HG03558 (cell line): ENCODE measurements at regions not wholly inside any gene's neighbourhood (a gene's known extent, or its start where the extent isn't known, plus 50 kb on each side); places are given as distances from the start of the nearest gene placed in this dataset.

Source experiments
- ATAC-seq: cut with Tn5 transposase; IDR thresholded peaks from one replicate; pipeline ENCODE4 v1.9.1; 2021; ENCODE audit warnings: moderate number of reproducible peaks; ENCODE audit not compliant: unreplicated experiment; ENCODE audit errors: extremely low read depth

DNA sequence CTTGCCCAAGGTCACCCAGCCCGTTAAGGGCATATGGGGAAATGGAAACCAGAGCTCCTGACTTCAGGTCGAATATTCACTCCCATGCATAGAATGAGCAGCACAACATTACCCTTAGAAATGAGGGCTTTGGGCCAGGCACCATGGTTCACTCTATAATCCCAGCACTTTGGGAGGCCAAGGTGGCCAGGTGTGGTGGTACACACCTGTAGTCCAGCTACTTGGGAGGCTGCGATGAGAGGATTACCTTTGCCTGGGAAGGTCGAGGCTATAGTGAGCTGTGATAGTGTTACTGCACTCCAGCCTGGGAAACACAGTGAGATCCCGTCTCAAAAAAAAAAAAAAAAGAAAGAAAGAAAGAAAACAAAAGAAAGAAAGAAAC lies 341.0 kb upstream of the TMPO start:
- no peak for ATAC-seq

- ATAC-seq, result no peak
Measured at GRCh38 chr12:98178126-98178525, 337.3 kb upstream of the TMPO start.

- ATAC-seq, result no peak
Measured at GRCh38 chr12:98179151-98179550, 336.2 kb upstream of the TMPO start.

GRCh38 chr12:98180603-98181002 lies 334.8 kb upstream of the TMPO start:
- no peak for ATAC-seq

- no peak for ATAC-seq
Measured at GRCh38 chr12:98182821-98183220, 332.6 kb upstream of the TMPO start.

GRCh38 chr12:98185606-98186005 lies 329.8 kb upstream of the TMPO start:
- no peak for ATAC-seq

DNA sequence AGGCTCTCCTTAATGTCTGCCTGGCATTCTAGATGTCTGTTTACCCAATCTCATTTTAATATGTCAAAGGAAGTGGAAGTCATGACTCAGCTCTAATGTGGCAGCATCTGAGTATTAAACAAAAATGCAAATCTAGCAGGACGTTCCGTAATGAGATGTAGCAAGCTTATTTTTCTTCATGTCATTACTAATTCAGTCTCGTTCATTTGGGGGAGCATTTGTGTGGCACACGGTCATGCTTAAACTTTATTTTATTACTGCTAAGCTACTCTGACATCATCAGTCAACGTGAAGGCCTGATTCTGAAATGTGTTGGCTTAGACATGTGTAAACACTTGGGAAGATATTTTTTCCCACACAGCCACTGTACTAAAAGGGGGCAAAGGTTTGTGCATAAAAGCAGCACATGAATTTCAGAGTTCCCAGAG lies 326.7 kb upstream of the TMPO start:
- no peak for ATAC-seq

- no peak for ATAC-seq
Measured at GRCh38 chr12:98194591-98194990, 320.8 kb upstream of the TMPO start.

DNA sequence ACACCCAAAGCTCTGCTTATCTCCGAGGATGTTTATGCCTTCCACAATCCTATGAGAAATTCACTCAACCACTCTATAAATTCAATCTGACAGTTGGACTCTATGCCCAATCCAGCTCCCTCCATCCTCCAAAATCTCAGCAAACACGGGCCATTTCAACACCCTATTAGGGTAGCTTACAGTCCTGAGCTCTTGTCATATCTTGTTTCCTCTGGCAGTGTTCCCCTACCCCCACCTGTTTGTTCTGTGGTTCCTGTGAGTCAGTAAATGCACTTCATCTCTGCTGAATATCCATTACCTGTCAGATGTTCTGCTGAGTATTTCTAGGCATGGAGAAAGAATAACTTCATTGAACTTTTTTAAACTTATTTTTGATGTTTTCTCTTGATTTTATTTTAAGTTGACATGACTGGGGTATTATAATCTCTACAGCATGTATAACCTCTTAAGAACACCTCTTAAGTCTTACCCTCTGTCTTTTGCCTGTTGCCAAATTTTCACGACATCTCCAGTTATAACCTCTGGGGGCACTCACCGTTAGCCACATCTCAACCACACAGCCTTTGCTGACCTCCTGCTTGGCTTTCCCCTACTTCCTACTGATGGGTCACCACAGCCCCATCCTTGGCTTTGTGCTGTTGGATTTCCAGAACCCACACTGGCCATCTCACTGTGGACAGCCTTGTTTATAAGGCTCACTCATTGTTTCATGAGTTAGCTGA lies 317.0 kb upstream of the TMPO start:
- ATAC-seq, result no peak

- ATAC-seq, result no peak
Measured at GRCh38 chr12:98208816-98209215, 306.6 kb upstream of the TMPO start.

DNA sequence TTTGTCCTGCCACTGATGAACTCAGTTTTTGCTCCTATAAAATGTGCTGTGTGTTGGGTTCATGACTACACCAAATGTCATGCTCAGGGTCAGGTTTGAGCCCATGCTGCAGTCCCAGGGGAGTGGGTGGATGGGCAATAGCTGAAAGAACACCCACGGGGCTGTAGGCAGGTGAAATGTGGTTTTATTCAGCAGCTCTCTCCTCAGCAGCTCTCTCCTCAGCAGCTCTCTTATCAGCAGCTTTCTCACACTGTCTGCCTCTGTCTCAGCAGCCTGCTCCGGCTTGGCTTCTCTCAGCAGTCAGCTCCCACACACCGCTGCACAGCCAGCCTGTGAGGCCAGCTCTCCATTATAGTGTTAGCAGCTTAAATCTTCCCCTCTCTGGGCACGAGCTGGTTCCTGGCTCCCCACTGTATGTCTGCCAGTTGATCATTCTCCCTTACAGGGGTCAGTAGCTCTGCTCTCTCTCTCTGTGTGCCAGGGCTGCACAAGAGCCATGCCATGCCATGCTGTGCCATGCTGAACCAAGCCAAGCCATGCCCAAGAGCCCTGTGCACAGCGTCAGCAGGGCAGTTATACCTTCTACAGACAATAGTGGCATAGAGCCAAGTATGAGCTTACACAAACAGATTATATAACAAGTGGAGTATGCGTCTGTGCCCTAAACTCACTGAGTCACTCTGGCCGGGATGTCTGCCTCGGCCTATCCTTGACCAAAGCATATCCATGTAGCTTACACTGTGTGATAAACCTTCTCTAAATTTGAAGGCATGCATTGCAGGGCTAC lies 303.3 kb upstream of the TMPO start:
- ATAC-seq, result no peak

DNA sequence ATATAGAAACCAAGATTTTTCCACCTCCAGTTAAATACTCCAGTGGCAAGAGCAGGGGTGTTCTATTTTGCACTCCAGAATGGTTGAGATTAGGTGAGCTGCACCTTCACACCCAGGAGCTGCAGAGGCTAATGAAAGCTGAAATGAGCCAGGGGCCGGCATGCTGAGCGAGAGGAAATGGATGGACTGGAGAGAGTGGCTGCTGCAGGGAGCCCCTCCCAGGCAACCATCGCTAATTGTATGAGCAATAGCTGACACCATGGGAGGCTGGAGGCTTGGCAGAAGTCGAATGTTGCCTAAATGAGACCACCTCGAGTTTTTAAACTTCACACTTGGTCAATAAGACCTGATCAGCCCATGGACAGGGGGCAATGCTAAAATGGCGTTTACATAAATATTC lies 301.8 kb upstream of the TMPO start:
- no peak for ATAC-seq

DNA sequence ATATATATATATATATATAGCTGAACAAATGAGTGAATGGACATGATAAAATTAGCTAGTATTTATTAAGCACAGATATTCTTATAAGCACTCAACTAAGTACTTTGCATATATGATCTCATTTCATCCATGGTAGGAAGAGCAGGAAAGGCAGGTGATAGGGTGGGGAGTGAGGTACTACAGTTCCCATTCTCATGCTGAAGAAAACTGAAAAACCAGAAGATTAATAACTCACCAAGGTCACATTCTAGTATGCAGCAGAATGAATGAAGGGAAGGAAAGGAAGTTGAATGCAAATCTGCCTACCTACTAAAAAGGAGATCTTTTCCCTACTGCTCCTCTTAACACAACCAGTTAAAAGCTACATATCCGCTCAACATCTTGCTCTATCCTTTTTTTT lies 298.1 kb upstream of the TMPO start:
- ATAC-seq, result no peak

- ATAC-seq, result no peak
Measured at GRCh38 chr12:98220636-98221035, 294.8 kb upstream of the TMPO start.

GRCh38 chr12:98221243-98221808 lies 294.1 kb upstream of the TMPO start:
- no peak for ATAC-seq

DNA sequence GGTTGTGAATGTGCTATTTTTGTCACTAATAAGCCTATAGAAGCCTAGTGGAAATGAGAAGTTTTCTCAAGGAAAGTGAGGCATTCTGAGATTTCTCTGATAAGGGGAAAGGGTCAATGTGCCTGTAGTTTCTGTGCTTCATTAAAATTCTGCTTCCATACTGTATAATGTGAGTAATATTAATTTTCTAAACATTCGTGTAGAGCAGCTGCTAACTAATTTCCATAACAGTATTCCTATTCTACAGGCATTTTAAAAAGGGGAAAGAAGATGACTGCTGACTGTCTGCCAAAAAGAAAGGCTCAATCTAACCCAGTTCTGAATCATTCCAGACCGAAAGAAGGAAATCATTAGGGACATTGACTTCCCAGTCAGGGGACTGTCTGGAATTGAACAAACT lies 293.3 kb upstream of the TMPO start:
- ATAC-seq, result no peak

DNA sequence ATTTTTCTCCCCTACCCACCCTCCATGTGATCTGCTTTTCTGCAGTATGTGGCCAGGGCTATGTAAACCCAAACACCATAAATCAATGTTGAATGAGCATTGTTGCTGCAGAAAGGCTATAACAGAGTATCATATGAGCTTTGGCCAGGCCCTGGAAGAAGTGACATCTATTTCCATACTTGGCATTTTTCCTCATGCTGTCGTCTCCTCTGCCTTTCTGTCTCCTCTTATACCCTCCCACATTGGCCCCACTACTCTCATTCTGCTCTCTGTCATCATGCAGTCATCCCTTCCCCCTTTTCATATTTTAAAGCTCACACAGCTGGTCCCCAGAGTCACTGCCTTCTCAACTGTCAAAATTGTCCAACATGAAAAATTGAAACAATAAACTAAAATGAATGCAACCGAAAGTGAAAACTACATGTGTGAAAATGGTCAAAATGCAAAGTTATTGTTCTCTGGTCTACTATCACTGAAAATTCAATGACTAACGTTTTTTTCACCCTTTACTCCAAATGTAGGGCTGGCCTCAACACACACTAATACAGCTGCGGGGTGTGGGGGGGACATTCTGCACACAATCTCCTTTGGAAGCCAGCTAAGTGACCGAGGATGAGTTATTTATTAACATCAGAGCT lies 290.7 kb upstream of the TMPO start:
- peak; percentile 89 for ATAC-seq

GRCh38 chr12:98227162-98227561 lies 288.2 kb upstream of the TMPO start:
- ATAC-seq, result no peak

DNA sequence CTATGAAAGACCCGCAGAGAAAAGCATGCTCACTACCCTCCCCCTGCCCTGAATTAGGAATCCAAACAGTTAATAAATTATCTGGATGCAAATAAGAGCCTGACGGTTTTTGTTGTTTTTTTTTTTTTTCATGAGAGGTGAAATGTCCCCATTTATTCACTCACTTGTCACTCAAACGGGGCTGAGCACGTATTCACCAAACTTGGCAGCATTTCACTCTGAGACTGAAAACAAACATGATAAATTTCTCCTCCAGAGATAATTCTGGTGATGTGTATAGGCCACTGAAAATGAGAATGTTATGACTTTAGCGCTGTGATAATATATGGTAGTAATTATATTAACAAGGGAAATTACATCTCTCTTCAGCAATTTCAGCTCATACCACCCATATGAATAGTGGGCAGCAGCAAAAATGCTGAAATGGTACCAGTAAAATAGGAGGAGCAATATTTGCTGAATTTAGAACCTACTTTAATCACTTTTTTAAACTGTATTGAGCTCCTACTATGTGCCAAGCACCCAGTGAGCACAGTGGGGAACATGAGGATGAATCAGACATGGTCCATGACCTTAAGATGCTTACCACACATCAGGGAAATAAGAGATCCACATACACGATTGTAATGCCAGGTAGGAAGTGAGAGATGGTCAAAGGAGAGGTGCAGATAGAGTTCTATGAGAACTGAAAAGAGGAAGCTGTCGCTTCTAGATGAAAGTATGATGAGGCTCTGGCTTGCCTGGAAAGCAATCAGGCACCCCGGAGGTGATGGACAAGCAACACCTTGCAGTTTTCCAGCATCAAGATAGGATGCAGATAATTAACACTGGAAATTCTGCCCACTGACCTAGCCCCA lies 286.5 kb upstream of the TMPO start:
- ATAC-seq, result no peak

DNA sequence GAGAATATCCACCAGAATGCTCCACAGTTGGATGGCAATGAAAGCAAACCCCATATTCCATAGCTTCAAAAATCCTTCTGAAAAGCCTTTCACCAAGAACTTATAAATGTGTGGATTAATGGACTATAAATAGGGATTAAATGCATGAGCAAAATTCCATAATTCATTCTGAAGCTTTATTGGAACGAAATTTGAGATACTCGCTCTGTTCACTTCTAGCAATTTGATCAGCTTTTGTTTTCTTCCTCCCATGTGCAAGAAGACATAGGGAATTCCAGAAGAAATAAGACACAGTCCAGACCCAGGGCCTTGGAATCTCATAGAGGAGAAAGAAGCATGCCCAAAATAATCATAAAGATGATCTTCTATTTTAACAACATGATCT lies 285.9 kb upstream of the TMPO start:
- ATAC-seq, result no peak
